ENCODE measurements at regions not wholly inside any gene's neighbourhood (a gene's known extent, or its start where the extent isn't known, plus 50 kb on each side); places are given as distances from the start of the nearest gene placed in this dataset.

DNA sequence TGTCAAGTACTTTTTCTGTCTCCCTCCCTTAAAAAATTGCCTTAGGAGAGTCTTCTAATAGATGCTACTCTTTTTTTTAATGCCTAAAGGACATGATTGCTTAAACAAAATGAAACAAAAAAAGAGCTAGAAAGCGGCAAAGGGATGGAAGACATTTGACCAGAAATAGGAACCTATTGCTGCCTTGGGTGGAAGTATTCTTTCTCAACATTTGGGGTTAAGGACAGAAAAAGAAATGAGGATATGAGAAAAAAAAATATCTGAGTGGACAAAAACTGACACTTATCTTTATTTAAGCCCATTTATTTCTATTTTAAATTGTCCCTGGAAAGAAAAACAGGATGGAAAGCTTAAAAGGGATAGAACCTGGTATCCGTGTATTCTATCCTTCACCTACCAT lies 664.9 kb upstream of the CITED2 start:
- H3K36me3 Mint-ChIP-seq (ENCODE audit: low read depth): no peaks in the 10 kb centered on the region
- H3K4me3 Mint-ChIP-seq: no peak overlapping the region
- intact Hi-C loops (cut with micrococcal nuclease): loop anchor here (10.0 kb wide), 1 partner anchor 155 kb away; no protein-coding TSS in a partner anchor
- no peaks in the 10 kb centered on the region for H3K27me3 Mint-ChIP-seq
- peaks cover 40% of the 10 kb centered on the region for H3K4me1 Mint-ChIP-seq (ENCODE audit: low read depth)
- peak overlapping the region; percentile 32 for H3K27ac Mint-ChIP-seq
- H3K9me3 Mint-ChIP-seq: no peaks in the 10 kb centered on the region

DNA sequence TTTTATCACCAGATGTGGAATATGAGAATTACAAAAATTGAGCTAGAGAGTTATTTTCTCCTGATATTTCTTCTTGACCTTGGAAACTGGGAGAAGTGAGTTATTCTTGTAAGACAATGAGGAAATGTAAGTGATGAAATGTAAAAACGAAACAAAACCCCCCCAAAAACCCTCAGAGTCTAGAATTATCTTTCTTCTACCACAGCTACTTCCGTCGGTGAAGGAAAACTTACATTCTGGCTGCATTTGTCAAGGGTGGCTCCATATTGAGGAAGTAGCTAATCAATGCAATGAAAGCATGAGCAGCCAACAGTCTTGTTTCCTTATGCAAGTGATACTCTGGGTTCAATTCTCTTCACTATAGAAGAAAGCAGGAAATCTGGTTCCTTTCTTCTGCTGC lies 661.7 kb upstream of the CITED2 start:
- Mint-ChIP-seq H3K9me3 (no peaks in the 10 kb centered on the region), H3K27me3 (no peaks in the 10 kb centered on the region), H3K27ac (no peak overlapping the region), H3K4me1 (ENCODE audit: low read depth) (peaks cover 25% of the 10 kb centered on the region), H3K4me3 (no peak overlapping the region), H3K36me3 (ENCODE audit: low read depth) (no peaks in the 10 kb centered on the region)
- intact Hi-C loops (cut with micrococcal nuclease): loop anchor here (10.0 kb wide), 1 partner anchor 151 kb away; no protein-coding TSS in a partner anchor

DNA sequence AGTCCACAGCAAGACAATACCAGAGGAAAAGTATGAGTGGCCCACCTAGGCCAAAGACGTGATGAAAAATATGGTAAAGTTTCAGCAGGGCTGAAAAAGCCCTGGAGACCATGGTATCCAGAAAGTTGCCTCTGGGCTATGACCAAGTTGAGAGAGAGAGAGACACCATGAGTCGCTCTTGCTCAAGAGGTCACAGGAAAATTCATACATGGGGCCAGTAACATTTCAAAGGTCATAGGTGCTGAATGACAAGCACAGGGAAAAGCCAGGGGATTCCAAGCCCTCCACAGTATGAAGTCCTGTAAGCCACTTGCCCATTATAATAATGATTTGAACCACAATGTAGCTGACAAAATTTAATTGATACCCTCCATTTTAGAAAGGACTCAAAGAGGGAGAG lies 657.7 kb upstream of the CITED2 start:
- Mint-ChIP-seq H3K9me3 (peaks cover 18% of the 10 kb centered on the region), H3K4me1 (ENCODE audit: low read depth) (no peaks in the 10 kb centered on the region), H3K4me3 (no peak overlapping the region), H3K27me3 (no peaks in the 10 kb centered on the region), H3K27ac (no peak overlapping the region), H3K36me3 (ENCODE audit: low read depth) (peaks cover 8% of the 10 kb centered on the region)
- intact Hi-C loops (cut with micrococcal nuclease): loop anchor here (10.0 kb wide), 1 partner anchor 147 kb away; no protein-coding TSS in a partner anchor

DNA sequence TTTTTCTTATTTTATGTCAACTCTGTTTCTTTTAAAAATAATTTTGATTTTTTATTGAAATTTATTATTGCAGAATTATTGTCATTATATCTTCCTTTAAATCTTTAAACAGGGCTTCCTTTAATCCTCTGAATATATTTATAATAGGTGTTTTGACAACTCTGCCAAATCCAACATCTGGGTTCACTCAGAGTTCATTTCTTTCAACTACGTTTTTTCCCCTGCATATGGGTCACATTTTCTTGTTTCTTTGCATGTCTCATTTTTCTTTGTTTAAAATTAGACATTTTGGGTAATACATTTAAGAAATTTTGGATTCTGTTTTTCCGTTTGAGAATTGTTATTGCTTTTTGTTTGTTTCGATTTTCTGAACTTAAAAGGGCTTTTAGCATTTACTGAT lies 655.1 kb upstream of the CITED2 start:
- no peaks in the 10 kb centered on the region for H3K27me3 Mint-ChIP-seq
- no peak overlapping the region for H3K4me3 Mint-ChIP-seq
- peaks cover 7% of the 10 kb centered on the region for H3K4me1 Mint-ChIP-seq (ENCODE audit: low read depth)
- no peak overlapping the region for H3K27ac Mint-ChIP-seq
- peaks cover 22% of the 10 kb centered on the region for H3K9me3 Mint-ChIP-seq
- intact Hi-C loops (cut with micrococcal nuclease): no loop called here
- peaks cover 10% of the 10 kb centered on the region for H3K36me3 Mint-ChIP-seq (ENCODE audit: low read depth)

DNA sequence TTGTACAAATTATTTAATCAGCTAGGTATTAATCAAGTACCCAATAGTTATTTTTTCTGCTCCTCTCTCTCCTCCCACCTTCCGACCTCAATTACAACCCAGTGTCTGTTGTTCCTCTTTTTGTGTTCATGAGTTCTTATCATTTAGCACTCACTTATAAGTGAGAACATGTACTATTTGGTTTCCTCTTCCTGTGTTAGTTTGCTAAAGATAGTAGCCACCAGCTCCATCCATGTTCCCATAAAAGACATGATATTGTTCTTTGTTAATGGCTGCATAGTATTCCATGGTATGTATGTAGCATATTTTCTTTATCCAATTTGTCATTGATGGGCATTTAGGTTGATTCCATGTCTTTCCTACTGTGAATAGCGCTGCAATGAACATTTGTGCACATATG lies 652.8 kb upstream of the CITED2 start:
- Mint-ChIP-seq H3K27ac (no peak overlapping the region), H3K9me3 (peaks cover 31% of the 10 kb centered on the region), H3K4me1 (ENCODE audit: low read depth) (peaks cover 8% of the 10 kb centered on the region), H3K4me3 (no peak overlapping the region), H3K27me3 (no peaks in the 10 kb centered on the region), H3K36me3 (ENCODE audit: low read depth) (peaks cover 10% of the 10 kb centered on the region)
- intact Hi-C loops (cut with micrococcal nuclease): no loop called here

DNA sequence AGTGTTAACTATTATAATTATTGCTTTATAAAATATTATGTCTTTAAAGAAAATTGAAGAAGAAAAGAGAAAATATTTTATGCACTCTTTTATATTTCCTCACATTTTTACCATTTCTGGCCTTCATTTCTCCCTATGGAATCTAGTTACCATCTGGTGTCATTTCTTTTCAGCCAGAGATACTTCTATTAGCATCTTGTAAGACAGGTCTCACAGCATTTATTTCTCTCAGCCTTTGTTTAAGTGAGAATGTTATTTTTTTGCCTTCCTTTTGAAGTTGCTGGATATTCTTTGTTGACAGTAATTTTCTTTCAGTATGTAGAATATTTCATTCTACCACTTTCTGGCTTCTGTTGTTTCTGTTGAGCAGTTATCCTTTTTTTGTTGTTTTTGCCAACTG lies 652.1 kb upstream of the CITED2 start:
- intact Hi-C loops (cut with micrococcal nuclease): no loop called here
- Mint-ChIP-seq H3K27ac (no peak overlapping the region), H3K4me1 (ENCODE audit: low read depth) (peaks cover 10% of the 10 kb centered on the region), H3K9me3 (peaks cover 35% of the 10 kb centered on the region), H3K4me3 (no peak overlapping the region), H3K27me3 (no peaks in the 10 kb centered on the region), H3K36me3 (ENCODE audit: low read depth) (peaks cover 10% of the 10 kb centered on the region)

DNA sequence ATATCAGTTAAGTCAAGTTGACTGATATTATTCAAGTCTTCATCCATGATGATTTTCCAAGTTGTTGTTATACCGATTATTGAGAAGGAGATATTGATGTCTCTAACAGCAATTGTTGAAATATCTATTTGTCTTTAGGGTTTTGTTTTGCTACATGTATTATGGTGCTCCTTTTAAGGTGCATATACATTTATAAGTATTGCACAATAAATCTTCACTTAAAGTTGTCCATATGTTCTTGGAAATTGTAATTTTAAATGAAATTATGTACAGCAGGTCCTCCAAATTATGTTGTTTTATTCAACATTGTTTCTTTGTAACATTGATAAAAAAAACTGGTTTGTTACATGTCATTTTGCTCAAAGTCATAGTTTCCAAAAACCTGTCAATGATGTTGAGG lies 650.7 kb upstream of the CITED2 start:
- H3K4me3 Mint-ChIP-seq: no peak overlapping the region
- no peak overlapping the region for H3K27ac Mint-ChIP-seq
- H3K9me3 Mint-ChIP-seq: peaks cover 48% of the 10 kb centered on the region
- H3K4me1 Mint-ChIP-seq (ENCODE audit: low read depth): peaks cover 17% of the 10 kb centered on the region
- intact Hi-C loops (cut with micrococcal nuclease): no loop called here
- H3K27me3 Mint-ChIP-seq: no peaks in the 10 kb centered on the region
- H3K36me3 Mint-ChIP-seq (ENCODE audit: low read depth): peaks cover 24% of the 10 kb centered on the region

DNA sequence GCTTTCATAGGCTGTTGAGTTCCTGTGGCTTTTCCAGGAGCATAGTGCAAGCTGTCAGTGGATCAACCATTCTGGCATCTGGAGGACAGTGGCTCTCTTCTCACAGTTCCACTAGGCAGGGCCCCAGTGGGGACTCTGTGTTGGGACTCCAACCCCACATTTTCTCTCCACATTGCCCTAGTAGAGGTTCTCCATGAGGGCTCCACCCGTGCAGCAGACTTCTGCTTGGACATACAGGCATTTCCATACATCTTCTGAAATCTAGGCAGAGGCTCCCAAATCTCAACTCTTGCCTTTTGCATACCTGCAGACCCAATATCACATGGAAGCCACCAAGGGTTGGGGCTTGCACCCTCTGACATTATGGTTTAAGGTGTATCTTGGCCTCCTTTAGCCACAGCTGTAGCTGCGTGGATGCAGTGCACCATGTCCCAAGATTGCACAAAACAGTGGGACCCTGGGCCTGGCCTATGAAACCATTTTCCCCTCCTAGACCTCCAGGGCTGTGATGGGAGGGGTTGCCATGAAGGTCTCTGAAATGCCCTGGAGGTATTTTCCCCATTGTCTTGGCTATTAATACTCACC lies 645.9 kb upstream of the CITED2 start:
- H3K36me3 Mint-ChIP-seq (ENCODE audit: low read depth): peaks cover 25% of the 10 kb centered on the region
- no peaks in the 10 kb centered on the region for H3K27me3 Mint-ChIP-seq
- peaks cover 60% of the 10 kb centered on the region for H3K9me3 Mint-ChIP-seq
- peaks cover 29% of the 10 kb centered on the region for H3K4me1 Mint-ChIP-seq (ENCODE audit: low read depth)
- H3K27ac Mint-ChIP-seq: no peak overlapping the region
- intact Hi-C loops (cut with micrococcal nuclease): no loop called here
- no peak overlapping the region for H3K4me3 Mint-ChIP-seq

DNA sequence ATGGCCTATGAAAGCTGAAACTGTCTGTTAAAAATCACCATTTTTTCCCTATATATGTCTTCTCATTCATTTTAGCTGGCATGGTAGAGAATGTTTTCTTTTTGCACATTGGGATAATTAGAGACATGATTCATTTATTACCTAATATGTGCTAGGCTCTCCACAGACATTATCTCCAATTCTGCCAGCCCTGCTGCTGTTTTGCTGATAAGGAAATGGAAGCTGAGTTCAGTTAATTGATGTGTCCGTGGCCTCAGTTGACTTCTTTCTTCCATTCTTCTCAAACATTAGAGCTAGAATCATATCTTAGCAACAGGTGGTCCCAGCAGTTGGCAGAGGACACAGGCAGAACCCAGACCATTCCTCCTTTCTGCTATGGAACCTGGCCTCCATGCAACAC lies 644.1 kb upstream of the CITED2 start:
- no peaks in the 10 kb centered on the region for H3K27me3 Mint-ChIP-seq
- intact Hi-C loops (cut with micrococcal nuclease): no loop called here
- no peak overlapping the region for H3K4me3 Mint-ChIP-seq
- peaks cover 25% of the 10 kb centered on the region for H3K36me3 Mint-ChIP-seq (ENCODE audit: low read depth)
- peaks cover 33% of the 10 kb centered on the region for H3K4me1 Mint-ChIP-seq (ENCODE audit: low read depth)
- H3K9me3 Mint-ChIP-seq: peaks cover 73% of the 10 kb centered on the region
- no peak overlapping the region for H3K27ac Mint-ChIP-seq

DNA sequence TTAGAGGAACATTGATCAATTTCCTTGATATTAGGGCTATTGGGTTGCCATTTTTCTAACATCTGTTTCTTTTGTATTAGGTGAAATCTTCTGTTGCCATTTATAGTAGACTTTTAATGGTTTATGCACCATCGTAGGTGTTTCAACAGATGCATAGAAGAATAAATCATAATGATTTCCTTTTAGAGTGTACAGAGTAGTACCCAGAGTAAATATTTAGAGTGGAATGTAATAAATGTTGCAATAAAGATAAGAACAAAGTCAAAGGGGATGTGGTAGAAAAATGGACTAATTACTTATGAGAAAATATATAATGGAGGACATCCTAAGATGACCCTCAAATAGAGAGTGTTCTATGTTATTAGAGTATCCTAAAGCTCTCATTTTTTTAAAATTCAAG lies 643.0 kb upstream of the CITED2 start:
- intact Hi-C loops (cut with micrococcal nuclease): no loop called here
- H3K27ac Mint-ChIP-seq: no peak overlapping the region
- peaks cover 25% of the 10 kb centered on the region for H3K36me3 Mint-ChIP-seq (ENCODE audit: low read depth)
- no peaks in the 10 kb centered on the region for H3K27me3 Mint-ChIP-seq
- no peak overlapping the region for H3K4me3 Mint-ChIP-seq
- H3K4me1 Mint-ChIP-seq (ENCODE audit: low read depth): peaks cover 34% of the 10 kb centered on the region
- peaks cover 66% of the 10 kb centered on the region for H3K9me3 Mint-ChIP-seq

DNA sequence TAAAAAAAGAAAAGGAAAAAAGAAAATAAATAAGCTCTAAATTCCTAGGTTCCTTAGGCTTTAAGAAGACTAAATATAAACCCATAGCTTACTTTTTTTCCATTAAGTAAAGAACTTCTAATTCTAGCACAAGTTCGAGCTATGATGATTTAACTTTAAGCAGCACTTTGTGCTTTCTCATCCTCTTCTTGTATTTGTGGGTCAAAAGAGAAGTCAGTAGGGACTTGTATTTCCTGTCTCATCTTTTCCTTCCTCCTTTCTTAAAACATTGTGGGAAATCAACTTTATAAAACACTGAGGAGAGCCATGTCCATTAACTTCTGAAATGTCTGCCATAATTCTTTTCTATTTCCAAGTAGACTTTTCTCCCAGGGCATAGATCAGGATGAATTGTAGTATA lies 637.7 kb upstream of the CITED2 start:
- intact Hi-C loops (cut with micrococcal nuclease): no loop called here
- Mint-ChIP-seq H3K4me1 (ENCODE audit: low read depth) (peaks cover 49% of the 10 kb centered on the region), H3K27ac (no peak overlapping the region), H3K36me3 (ENCODE audit: low read depth) (no peaks in the 10 kb centered on the region), H3K4me3 (no peak overlapping the region), H3K27me3 (no peaks in the 10 kb centered on the region), H3K9me3 (peaks cover 30% of the 10 kb centered on the region)

DNA sequence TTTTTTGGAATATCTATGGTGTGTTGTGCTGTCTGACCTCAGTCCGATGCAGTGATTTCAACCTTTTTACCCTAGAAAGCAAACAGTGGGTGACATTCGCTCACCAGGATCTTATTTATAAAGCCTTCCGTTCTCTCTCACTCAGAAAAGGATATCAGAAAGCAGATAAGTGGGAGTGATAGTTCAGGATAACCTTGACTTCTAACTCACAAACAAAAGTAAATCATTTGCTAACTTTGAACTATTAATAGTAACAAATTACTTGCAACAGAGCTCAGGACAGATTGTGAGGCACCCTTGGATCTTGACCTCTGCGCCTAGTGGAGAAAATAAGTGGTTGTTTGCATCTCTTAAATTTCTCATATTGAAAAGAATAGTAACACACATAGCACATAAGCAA lies 637.1 kb upstream of the CITED2 start:
- peaks cover 30% of the 10 kb centered on the region for H3K9me3 Mint-ChIP-seq
- no peaks in the 10 kb centered on the region for H3K36me3 Mint-ChIP-seq (ENCODE audit: low read depth)
- peaks cover 45% of the 10 kb centered on the region for H3K4me1 Mint-ChIP-seq (ENCODE audit: low read depth)
- no peaks in the 10 kb centered on the region for H3K27me3 Mint-ChIP-seq
- H3K27ac Mint-ChIP-seq: no peak overlapping the region
- H3K4me3 Mint-ChIP-seq: no peak overlapping the region
- intact Hi-C loops (cut with micrococcal nuclease): no loop called here

DNA sequence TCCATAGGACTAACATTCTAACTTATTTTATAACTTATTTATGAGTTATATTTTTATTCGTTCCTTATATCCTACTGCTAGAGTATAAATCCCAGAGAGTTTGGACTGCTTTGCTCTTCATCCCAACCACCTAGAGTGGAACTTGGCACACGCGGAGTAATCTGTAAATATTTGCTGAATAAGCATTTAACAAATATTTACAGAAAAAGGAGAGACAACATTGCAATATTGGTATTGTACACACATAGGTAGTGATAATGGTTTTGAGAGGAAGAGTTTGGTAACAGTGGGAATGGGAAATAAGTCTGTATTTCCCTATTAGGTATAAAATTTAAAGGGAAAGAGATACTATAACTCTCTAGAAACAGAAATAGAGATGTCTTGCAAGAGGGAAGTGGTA lies 634.8 kb upstream of the CITED2 start:
- intact Hi-C loops (cut with micrococcal nuclease): no loop called here
- H3K36me3 Mint-ChIP-seq (ENCODE audit: low read depth): no peaks in the 10 kb centered on the region
- peaks cover 27% of the 10 kb centered on the region for H3K4me1 Mint-ChIP-seq (ENCODE audit: low read depth)
- no peak overlapping the region for H3K4me3 Mint-ChIP-seq
- peaks cover 19% of the 10 kb centered on the region for H3K9me3 Mint-ChIP-seq
- no peak overlapping the region for H3K27ac Mint-ChIP-seq
- no peaks in the 10 kb centered on the region for H3K27me3 Mint-ChIP-seq

DNA sequence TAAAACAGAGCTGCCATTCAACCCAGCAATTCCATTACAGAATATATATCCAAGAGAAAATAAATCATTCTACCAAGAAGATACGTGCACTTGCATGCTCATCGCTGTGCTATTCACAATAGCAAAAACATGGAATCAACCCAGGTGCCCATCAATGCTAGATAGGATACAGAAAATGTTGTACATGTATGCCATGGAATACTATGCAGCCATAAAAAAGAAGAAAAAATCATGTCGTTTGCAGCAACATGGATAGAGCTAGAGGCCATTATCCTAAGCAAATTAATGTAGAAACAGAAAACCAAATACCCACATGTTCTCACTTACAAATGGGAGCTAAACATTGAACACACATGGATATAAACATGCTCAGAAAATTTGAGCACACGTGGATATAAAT lies 633.1 kb upstream of the CITED2 start:
- intact Hi-C loops (cut with micrococcal nuclease): no loop called here
- Mint-ChIP-seq H3K4me3 (no peak overlapping the region), H3K27me3 (no peaks in the 10 kb centered on the region), H3K27ac (no peak overlapping the region), H3K9me3 (peaks cover 16% of the 10 kb centered on the region), H3K4me1 (ENCODE audit: low read depth) (peaks cover 25% of the 10 kb centered on the region), H3K36me3 (ENCODE audit: low read depth) (no peaks in the 10 kb centered on the region)

DNA sequence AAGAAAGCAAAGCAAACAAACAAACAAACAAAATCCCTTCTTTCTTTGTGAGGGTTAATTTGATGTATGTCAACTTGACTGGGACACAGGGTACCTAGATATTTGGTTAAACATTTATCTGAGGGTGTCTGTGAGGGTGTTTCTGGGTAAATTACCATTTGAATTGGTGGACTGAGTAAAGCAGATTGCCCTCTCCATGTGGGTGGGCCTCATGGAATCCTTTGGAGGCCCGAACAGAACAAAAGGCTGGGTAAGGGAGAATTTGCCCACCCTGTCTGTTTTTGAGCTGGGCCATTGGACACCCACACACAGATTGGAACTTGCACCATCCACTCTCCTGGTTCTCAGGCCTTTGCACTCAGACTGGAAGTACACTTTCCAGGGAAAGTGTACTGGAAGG lies 628.8 kb upstream of the CITED2 start:
- intact Hi-C loops (cut with micrococcal nuclease): no loop called here
- Mint-ChIP-seq H3K27ac (no peak overlapping the region), H3K27me3 (no peaks in the 10 kb centered on the region), H3K4me1 (ENCODE audit: low read depth) (peaks cover under 1% of the 10 kb centered on the region), H3K9me3 (peaks cover 16% of the 10 kb centered on the region), H3K4me3 (no peak overlapping the region), H3K36me3 (ENCODE audit: low read depth) (no peaks in the 10 kb centered on the region)

Data from dendritic cell treated with granulocyte-macrophage colony-stimulating factor and Interleukin-4, amounts not matched to agents 40 ng/mL and 50 ng/mL, for 4 days (primary cell).